ENCODE measurements at regions not wholly inside any gene's neighbourhood (a gene's known extent, or its start where the extent isn't known, plus 50 kb on each side); places are given as distances from the start of the nearest gene placed in this dataset.

- DNase-seq (ENCODE audit: low spot score) = no peak
Observed at GRCh38 chr1:209341673-209342420, 241.7 kb upstream of the CAMK1G start.

DNA sequence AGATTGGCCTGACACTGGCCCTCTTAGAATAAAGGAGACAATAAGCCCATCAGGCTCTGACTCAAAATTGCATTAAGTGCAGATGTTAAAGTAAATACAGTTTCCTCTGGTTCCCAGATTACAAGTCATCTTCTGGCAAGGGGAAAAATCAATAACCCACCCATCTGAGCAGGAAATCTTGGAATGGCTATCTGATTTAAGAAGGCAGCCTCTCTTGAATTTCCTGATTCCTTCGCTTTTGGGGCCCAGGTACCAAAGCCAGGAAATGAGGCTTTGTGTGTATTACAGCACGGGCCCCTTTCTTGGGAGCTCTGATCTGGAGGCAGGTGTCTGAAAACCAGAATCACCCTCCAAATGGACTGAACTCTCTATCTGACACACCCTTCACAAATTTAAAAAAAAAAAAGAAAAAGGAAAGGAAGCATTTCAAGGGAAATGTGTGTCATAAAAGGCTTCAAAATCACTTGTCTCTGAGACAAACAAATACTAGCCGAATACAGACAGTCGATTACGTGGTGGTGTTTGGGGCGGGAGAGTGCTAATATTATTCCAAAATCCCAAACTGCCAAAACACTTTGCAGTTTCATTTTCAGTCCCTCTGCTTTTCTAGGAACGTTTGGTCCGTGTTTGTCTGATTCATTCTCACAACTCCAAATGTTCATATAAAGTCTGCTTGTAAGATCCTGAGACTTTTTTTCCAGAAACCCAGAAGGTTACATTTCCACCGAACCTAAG, 240.9 kb upstream of the CAMK1G start:
- peak; percentile 9 for DNase-seq (ENCODE audit: low spot score)

DNA sequence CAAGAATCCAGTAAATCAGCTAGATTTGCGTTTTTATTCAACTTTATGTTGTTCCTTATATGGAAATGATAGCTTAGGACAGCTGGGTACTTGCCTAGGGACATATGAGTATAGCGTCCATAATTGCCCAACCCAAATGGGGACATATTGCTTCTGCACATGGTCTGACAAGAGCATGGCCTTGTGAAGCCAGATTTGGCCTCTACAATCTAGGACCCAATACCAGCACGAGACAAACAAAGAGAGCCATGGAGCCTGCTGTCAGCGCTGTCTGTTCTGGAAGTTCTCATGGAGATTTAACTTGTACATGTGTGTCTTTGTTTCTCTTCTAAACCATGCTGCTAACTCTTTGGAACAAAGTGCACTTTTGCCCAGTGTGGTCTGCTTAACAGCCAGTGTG, 240.0 kb upstream of the CAMK1G start:
- DNase-seq (ENCODE audit: low spot score) = no peak

DNA sequence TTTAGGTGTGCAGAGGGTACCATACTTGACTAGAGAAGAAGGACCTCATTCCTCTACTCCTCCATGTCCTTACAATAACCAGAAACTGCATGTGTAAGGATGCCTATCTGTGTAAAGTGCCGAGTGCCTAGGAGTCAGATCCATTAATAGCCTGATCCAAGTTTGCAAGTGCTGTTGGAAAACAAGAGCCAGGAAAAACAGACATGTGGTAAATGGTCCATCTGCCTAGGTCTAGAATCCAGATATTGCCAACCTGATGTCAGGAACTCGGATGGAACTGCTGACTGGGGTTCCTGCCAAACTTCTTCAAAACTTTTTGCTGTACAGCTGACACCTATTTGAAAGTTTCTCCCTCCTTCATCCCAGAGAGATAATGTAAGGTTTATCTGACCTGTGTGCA, 239.4 kb upstream of the CAMK1G start:
- no peak for DNase-seq (ENCODE audit: low spot score)

GRCh38 chr1:209349363-209350308, 233.9 kb upstream of the CAMK1G start:
- no peak for DNase-seq (ENCODE audit: low spot score)

DNA sequence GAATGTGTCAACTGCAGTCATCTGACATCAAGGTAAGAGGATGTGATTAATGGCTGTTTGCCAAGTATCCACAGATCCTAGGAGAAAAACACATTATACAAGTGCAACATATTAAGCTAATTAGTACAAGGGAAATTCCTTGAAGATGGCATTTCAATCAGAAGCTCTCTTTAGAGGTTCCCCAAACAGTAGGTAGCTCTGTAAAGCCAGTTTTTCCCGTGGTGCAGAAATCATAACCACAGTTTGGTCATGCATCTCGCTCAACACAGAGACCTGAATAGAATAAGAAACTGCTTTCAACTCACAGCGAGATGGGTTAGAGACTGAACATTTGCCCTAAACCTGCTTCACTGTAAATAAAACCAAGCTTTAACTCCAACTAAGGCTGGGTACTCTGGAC, 230.5 kb upstream of the CAMK1G start:
- no peak for DNase-seq (ENCODE audit: low spot score)

- DNase-seq (ENCODE audit: low spot score) = peak; percentile 92
Observed at GRCh38 chr1:209354111-209354839, 229.2 kb upstream of the CAMK1G start.

GRCh38 chr1:209354840-209355165, 228.7 kb upstream of the CAMK1G start:
- no peak for DNase-seq (ENCODE audit: low spot score)

DNA sequence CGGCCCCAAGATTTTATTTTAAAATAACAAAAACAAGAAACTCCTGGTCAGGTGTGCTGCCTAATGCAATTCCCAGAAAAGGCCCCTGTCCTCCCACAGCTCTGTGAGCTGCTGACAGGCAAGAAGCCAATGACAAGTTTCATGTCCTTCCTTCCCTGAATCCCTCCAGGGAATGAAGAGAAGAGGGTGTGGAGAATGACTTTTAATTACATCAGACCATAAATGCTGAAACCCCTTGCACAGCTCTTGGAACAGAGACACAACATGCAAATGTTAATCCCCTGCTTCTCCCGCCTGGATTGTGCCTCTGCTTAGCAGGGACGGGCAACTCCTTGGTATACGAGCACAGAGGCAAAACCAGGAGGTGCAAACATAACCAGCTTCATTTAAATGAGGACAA, 228.1 kb upstream of the CAMK1G start:
- no peak for DNase-seq (ENCODE audit: low spot score)

DNA sequence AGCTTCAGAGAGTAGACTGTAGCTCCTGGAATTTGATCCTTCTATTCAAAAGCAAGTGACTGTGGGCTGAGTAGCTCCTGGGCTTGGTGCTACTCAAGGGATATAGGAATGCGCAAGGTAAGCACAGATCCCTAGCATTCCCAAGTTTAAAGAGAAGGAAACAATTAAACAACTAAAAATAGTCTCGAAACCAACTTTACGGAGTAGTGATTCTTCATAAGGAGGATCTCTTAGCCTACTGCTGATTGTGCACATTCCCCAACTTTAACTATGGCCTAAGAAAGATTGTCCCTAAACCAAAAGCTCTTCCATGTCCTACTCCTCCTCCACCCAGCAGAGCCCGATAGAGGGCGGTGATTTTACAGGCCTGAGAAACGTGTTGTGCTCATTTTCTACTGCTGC, 226.5 kb upstream of the CAMK1G start:
- no peak for DNase-seq (ENCODE audit: low spot score)

GRCh38 chr1:209363112-209363511, 220.4 kb upstream of the CAMK1G start:
- peak; percentile 40 for DNase-seq (ENCODE audit: low spot score)

DNA sequence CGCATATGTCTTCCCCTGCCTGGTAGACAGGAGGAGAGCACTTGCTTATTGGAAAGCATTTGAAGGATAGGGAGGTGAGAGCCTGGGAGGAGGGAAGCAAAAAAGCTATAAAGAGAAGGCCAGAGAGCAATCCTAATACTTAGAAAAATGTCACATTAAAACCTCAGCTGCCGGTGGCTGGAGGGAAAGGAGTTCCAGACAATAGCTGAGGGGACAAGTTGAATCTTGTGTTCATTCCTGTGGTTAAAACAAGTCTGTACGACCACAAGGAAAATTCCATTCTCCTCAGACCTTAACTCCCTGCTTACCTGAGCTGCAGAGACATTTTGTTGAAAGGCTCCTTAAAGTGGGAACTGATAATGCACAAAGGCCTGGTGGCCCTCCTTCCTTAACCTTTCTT, 218.8 kb upstream of the CAMK1G start:
- DNase-seq (ENCODE audit: low spot score) = no peak

DNA sequence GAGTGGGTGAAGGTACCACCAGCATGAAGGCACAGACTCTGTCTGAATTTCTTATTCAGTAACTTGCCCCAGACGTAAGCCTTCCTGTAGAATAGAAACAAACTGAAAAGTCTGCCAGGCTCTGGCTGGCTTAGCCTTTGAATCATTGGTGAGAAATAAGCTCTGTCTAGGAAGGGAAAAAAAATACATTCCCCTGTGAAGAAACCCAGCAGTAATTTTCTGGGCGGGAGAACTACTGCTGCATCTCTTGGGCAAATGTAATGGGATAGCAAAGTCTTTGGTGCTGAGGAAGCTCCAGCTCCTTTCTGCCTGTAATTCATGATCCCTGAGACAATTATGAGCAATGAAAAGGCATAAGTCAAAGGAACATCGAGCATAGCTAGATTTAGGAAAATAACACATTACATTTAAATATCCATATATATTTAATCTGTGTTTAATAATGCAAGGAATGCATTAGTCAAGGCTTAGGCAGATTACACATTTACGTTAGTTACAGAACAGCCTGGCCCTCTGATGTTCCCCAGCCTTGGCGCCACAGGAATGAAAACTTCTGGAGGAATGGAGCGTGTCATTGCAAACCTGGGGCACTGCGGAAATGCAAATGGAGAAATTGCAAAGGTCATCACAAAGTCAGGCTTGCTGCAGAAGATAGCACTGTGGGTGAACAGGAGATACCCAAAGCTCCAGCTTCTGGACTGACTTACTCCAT, 216.3 kb upstream of the CAMK1G start:
- DNase-seq (ENCODE audit: low spot score) = no peak

DNA sequence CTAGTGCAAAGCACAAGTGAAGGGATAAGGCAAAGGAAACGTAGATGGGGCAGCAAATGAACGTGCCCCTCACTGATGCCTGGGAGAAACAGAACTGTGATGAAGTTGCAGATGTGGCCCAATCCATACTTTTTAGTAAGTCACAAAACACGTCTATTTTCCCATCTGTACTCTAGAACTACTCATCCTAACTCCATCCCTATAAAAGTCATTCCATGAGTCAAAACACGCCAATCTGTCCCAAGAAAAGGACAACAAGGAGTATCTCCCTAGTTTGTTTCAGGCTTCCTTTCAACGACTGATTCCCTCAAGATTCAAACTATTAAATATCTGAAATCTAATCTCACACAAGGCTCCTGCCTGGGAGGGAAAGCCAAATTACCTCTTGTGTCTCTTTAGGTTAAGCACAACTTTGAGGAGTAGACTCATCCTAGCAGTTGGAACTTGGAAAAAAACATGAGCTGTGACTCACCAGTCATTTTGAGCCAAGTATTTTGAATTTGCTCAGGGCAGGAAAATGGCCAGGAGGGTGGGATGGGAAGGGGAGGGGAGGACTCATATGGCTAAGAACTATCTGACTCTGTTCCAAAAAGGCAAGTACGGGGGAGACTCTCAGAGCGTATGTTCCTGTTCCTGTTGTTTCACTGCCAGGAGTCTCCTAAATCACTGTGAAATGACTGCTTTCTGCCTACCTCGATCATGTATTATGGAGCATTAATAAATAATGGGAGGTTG, 214.5 kb upstream of the CAMK1G start:
- DNase-seq (ENCODE audit: low spot score) = peak; percentile 64

DNA sequence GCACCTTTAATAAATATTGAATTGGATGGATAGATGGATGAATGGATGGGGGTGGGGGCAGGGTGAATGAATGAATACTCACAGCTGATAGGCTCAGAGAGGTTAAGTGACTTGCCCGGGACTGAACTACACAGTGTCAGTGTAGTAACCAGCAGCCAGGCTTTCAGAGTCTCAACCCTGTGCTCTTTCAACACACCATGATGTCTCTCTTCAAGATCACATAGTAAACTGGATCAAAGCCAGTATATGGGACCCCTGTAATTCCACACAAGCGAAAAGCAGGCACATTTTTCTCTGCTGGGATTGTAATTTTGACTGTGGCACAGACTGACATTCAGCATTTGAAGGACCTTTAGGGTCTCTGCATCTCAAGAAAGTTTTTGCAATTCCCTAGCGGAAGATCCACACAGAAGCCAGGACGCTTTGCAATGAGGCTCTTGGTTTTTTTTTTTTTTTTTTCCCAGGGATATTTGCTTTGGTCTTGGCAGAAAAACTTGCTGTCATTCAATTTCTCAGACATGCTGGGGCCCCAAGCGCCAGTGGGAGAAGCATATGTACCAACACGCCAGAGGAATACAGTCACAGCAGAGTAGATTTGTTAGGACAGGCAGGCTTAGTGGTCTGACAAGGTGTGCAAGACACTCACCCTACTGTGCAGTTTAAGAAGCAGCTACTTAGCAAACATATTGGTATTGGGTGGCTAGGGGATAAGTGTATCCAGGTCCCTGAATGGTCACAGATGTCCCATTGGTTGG, 213.1 kb upstream of the CAMK1G start:
- DNase-seq (ENCODE audit: low spot score) = no peak

DNA sequence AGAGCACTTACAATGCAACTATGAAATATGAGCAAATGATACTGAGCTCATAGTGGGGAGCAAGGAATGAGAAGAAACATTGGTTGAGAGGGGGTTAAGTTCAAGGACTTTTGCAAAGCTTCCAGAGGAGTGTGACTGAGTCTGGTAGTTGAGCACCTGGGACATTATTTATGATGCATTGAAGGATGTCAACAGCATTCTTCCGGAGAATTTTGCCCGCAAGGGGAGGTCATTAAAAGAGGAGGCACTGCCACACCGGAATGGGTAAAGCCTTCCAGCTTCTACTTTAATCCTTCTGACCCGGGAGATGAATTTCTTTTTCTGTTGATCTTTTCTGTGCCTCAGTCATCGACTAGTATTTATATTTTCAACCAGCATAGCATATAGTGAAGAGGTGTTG, 208.4 kb upstream of the CAMK1G start:
- no peak for DNase-seq (ENCODE audit: low spot score)

DNA sequence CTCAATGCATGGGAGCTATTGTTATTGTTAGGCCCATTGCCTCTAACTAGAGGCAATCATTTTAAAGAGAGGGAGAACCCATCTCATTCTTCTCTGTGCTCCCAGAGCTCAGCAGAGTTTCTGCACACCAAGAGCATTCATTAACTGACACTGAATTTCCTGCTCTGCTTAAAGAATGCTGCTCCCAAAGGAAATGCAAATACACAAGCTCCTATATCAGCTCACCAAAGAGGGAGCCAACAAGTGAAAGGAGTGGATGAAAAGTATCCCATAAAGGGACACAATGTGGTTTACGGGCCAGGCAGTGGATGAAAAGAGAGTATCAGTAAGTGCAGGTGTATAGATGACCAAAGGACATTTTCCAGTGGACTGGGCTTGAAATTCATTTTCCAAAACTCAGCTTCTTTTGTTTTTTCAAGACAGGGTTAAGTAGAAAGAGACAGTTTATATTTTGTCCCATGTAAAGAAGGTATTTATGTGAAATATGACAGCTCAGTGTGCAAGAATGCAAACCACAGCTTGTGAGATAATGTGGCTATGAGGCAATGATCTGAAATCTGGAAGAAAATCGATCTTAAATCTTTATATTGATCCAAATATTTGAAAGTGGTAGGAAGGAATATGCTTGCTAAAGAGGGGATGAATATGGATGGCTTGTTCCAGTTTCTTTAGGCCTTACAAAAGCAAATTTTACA, 207.7 kb upstream of the CAMK1G start:
- DNase-seq (ENCODE audit: low spot score) = no peak

- no peak for DNase-seq (ENCODE audit: low spot score)
Observed at GRCh38 chr1:209376774-209377173, 206.7 kb upstream of the CAMK1G start.

- no peak for DNase-seq (ENCODE audit: low spot score)
Observed at GRCh38 chr1:209377995-209378394, 205.5 kb upstream of the CAMK1G start.

Data from Ammon's horn (tissue), 1 donor.